Putamen (tissue), 1 donor: ENCODE measurements at regions not wholly inside any gene's neighbourhood (a gene's known extent, or its start where the extent isn't known, plus 50 kb on each side); places are given as distances from the start of the nearest gene placed in this dataset.

ENCODE experiments used
- DNase-seq: peaks from one replicate; pipeline ENCODE4 v3.0.0-alpha.2; 2016; ENCODE audit warnings: low spot score

DNA sequence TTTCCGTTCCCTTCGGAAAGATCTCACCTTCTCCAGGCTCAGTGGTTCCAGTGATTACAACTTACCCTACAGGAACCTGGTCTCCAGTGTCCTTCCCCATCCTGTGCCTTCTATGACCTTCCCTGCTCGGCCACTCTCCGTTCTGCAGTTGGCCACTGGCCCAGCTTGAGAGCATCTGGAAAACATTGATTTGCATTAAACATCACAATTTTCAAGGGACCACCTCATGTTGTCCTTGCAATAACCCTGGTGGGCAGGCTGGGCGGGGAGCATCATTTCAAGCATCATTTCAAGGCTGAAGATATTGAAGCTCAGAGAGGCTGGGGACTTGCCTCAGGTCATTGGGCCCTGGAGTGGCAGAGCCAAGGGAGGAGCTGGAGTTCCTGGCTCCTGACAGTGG, 177.4 kb downstream of the SEC61B start:
- no peak for DNase-seq

- no peak for DNase-seq
These were observed 178.2 kb downstream of the SEC61B start for GRCh38 chr9:99400184-99400731.

DNA sequence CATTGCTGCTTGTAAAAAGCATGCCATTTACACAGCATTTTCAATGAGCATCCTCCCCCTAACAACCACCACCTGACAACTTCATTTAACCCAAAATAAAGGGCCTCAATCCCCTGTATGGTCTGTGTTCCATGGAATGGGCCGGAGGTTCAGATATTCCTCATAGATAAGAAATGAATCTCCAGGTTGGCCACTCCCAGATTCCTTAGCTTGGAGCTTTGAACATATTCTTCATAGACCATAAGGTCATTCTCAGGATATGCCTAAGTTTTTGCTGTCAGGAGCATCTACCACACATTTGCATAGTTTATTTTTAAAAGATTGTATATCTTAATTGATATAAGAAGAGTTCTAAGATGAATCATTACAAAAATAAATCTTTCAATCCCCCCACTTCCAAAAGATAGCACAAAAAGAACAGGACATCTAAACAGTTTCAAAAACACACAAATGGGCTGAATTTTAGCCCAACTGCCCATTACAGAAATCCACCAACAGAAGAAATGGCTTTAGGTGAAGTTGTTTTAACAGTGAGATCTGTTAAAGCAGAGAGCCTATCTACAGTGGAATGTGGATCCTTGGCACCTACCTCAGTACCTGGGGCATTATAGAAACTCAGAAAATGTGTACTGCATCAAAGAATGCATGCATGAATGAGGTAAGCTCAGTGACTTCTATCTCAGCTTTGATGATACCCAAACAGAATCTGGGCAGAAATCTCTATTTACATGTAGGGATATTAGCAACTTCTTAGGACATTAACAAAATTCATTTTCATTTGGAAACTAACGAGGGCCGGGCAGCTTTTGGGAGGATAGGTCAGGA, 179.8 kb downstream of the SEC61B start:
- DNase-seq = no peak

GRCh38 chr9:99403371-99403770, 181.3 kb downstream of the SEC61B start:
- DNase-seq = no peak

- no peak for DNase-seq
These were observed 183.3 kb downstream of the SEC61B start for GRCh38 chr9:99405359-99405758.

DNA sequence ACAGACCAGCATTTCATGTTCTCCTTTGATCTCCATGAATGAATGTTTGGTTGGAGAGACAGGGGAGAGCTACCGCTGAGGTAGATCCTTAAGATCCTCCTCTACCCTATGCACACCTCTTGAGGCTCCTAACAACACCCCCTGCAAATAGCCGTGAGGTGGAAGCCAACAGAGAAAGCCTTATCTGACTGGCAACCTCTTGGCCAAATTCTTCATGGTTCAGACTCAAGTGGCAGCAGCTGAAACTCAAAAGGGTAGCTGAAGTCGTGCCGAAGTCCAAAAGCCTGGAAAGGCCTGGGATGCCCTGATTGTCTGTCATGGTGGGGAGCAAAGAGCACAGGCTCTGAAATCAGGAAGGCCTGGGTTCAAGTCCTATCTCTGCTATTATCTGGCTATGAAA, 184.9 kb downstream of the SEC61B start:
- DNase-seq = no peak

- no peak for DNase-seq
These were observed 189.0 kb downstream of the SEC61B start for GRCh38 chr9:99411068-99411467.

GRCh38 chr9:99411479-99412115, 189.5 kb downstream of the SEC61B start:
- DNase-seq = no peak

DNA sequence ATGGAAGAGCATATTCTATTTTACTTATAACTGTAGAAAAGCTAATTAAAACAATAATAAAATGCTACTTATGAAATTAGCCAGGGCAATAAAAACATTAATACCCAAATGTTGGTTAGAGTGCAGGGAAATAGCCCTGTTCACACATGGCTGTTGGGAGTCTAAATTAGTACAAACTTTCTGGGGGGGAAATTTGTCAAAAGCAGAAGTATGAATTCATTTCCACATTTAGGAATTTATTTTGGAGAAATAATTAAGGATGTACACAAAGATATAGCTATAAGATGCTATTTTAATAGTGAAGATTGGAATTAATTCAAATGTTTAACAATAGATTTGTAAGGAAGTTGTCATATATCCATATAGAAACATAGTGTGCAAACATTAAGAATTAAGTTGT, 190.5 kb downstream of the SEC61B start:
- no peak for DNase-seq

- no peak for DNase-seq
These were observed 192.2 kb downstream of the SEC61B start for GRCh38 chr9:99414321-99414720.

GRCh38 chr9:99415606-99416005, 193.5 kb downstream of the SEC61B start:
- no peak for DNase-seq

GRCh38 chr9:99416007-99416406, 193.9 kb downstream of the SEC61B start:
- DNase-seq = no peak

DNA sequence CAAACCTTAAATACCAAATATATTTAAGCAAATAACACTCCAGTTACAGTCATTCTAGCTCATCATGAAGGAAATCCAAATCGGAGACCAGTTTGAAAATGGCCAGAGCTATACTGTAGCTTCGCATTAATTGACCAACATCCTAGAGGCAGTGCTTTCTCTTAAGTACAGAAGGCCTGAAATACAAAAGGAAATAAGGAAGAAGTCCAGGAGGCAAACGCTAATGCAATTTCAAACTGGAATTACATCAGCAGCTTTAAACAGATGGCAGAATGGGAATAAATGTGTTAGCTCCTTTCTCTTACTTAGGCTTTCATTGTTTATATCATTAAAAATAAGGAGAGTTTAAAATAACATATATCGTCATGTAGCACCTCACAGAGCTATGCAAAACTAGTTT, 197.0 kb downstream of the SEC61B start:
- no peak for DNase-seq

DNA sequence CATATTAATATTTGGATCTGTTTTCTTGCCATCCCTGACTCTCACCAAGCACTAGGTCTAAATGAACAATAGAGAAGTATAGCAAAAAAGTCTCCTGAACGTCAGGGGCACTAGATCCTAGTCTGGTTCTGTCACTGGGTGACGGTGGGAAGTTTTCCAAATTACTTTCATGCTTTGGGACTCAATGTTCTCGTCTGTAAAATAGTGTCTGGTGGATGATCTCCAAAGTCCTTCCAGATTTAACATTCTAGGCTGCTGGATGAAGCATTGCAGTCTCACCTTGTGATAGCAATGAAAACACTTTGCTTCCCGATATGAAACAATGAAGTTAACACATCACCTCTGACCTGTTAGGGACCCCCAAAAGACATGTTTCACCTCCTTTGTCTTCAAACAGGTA, 199.3 kb downstream of the SEC61B start:
- no peak for DNase-seq

DNA sequence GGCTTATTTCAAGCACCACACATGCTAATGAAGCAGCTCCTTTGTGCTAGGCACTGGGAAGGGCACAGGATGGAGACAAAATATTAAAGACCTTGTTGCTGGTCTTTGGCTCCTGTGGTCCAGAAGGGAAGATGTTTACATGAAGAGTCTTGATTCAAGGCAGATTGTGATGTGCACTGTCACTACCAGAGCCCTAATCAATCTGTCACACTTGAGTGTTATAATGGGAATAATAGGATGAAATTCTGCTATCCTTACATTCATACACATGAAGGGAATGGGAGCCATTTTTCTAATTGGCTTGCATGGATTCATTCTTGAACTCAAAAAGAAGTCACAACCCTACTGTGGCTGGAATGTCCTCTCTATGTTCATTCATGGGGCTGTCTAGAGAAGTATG, 203.0 kb downstream of the SEC61B start:
- no peak for DNase-seq

DNA sequence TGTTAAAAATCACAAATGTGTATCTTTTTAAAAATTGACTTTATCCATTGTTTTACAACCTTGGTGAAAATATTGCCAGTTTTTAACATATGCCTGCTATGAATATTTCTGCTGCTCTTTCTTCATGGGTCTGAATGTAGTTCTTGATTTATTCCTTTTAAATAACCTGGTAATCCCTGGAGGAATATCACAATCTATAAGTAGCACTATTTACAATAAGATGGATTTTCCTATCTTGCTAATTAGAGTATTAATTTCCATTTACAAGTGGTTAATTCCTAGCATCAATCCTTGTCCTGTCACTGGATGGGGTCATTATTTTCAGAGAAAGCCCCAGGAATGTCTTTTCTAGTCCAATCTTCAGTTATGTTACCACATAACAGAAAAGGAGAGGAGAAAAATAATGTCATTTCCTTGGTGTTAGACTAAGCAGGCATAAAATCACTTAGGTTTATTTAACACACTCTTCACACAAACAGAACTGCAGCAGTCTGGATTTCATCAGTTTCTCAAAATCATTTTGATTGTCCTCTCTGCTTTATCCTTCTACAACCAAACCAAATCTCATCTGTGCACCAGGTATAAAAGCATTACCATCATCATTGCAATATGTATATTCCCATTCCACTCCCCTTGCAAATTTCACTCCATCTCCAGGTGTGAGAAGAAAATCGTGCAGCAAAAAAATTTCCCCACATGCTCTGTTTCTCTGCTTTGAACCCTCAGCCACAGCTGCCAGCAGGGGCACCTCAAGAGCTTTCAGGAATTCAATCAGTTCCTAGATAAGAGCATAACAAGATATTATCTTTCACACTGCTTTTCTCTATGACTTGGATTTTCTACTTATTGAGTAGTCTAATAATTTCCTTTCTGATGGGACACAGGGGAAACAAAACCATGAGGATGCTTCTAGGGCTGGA, 204.1 kb downstream of the SEC61B start:
- DNase-seq = no peak

DNA sequence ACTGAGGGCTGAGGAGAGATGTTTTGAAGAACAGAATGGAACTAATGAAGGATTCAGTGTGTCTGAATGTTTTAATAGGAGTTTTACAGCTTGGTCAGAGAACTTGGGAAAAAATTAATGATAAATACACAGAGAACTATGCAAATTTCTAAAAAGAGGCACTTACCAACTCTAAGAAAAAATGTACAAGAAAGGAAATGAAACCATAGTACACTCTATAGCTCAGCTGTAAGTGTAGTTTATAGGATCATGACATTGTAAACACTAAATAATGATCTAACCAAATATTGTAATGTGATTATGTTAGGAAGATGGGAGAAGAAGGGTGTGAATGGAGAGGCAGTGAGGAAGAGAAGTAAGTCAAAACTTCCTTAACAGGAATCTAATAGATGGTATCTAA, 205.2 kb downstream of the SEC61B start:
- no peak for DNase-seq

GRCh38 chr9:99430301-99430700, 208.2 kb downstream of the SEC61B start:
- DNase-seq = no peak

DNA sequence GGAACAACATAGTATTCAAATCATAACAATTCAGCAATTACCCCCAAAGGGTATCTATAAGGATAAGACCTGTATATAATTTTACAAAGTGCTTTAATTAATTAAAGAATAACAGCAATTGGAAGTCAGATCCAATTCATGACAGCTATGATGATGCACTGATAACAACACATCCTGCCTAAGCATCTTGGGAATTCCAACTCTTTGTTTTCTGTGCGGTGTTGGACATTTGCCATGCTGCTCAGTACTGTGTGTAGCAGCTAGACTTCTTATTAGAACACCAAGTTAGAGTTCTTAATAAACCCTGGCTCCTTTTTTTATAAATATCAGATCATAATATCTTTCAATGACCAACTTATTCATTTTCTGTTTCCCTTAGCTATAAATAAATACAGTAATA, 209.0 kb downstream of the SEC61B start:
- no peak for DNase-seq

DNA sequence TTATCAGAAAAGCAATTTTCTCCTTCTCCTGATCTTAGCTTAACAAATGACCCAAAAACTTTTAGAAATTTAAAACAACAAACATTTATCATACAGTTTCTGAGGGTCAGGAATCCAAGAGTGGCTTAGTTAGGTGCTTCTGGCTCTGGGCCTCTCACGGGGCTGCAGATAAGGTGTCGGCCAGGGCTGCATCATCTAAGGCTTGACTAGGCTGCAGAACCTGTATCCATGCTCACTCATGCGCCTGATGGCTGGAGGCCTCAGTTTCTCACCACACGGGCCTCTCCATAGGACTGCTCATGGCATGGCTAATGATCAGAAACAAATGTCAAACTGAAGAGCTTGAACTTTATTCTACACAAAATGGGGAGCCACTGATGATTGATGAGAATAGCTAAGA, 210.0 kb downstream of the SEC61B start:
- DNase-seq = no peak

DNA sequence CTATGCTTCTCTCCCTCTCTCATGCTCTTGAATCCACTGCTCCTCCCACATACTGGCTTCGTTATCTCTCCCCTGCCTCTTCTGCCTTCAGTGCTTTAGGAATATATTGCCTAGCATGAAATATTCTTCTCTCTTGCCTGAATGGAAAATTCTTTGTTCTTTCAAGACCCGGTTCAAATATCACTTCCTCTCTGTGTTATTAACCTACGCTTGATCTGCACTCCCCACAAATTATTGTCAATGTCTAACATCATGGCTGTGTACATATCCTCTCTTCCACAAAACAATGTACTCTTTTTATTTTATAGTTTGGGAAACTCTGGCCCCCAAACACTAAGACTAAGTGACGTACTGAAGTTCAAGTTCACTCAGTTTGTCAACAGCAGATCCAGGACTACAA, 211.0 kb downstream of the SEC61B start:
- DNase-seq = no peak

DNA sequence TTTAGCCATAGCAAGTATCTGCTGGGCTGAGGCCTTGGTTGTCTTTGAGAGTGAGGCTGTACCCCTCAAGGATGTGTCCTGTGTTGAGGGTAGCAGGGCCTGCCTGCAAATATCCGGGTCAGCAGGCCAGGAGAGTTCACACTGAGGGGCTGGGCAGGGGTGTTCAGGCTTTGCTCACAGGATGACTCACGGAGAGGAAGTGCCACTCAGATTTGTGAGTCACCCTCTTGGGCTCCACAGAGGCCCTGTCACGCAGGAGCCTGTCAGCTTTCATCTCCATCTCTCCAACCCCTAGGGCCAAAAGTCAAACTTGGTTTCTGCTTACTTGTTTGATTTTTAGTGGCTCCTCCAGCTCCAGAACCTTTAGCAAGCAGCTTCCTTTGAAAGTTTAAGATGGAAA, 211.5 kb downstream of the SEC61B start:
- DNase-seq = no peak
